ENCODE measurements at regions not wholly inside any gene's neighbourhood (a gene's known extent, or its start where the extent isn't known, plus 50 kb on each side); places are given as distances from the start of the nearest gene placed in this dataset.
"Not testable (repeated sequence)": the region's sequence is repeated elsewhere in the genome, so short reads cannot be mapped to it uniquely, and the experiment has no call there.

- DNase-seq (ENCODE audit: low spot score), result no peak
- Mint-ChIP-seq H3K9me3 (peaks cover 8% of the 10 kb centered on the region), H3K4me3 (no peak overlapping the region), H3K4me1 (ENCODE audit: low read depth) (peaks cover 21% of the 10 kb centered on the region), H3K27me3 (ENCODE audit: insufficient read depth) (no peaks in the 10 kb centered on the region), H3K27ac (no peak overlapping the region), H3K36me3 (ENCODE audit: low read depth) (peaks cover 9% of the 10 kb centered on the region)
- intact Hi-C loops (cut with micrococcal nuclease), result no loop called here
Measured at GRCh38 chr4:40681600-40681999, 51.9 kb upstream of the RBM47 start.

GRCh38 chr4:40682290-40683101, 52.8 kb upstream of the RBM47 start:
- H3K4me3 Mint-ChIP-seq, result no peak overlapping the region

GRCh38 chr4:40683536-40684145, 54.0 kb upstream of the RBM47 start:
- H3K36me3 Mint-ChIP-seq (ENCODE audit: low read depth); H3K27ac Mint-ChIP-seq; H3K9me3 Mint-ChIP-seq; DNase-seq (ENCODE audit: low spot score); H3K27me3 Mint-ChIP-seq (ENCODE audit: insufficient read depth); H3K4me3 Mint-ChIP-seq; intact Hi-C loops (cut with micrococcal nuclease): not testable (repeated sequence)
- peaks cover 32% of the 10 kb centered on the region for H3K4me1 Mint-ChIP-seq (ENCODE audit: low read depth)

More at GRCh38 chr4:40682290-40683101, 52.8 kb upstream of the RBM47 start:
- no peaks in the 10 kb centered on the region for H3K27me3 Mint-ChIP-seq (ENCODE audit: insufficient read depth)
- peaks cover 9% of the 10 kb centered on the region for H3K36me3 Mint-ChIP-seq (ENCODE audit: low read depth)
- H3K27ac Mint-ChIP-seq, result peak overlapping the region; percentile 84
- H3K4me1 Mint-ChIP-seq (ENCODE audit: low read depth), result peaks cover 21% of the 10 kb centered on the region
- H3K9me3 Mint-ChIP-seq, result peaks cover 8% of the 10 kb centered on the region
- intact Hi-C loops (cut with micrococcal nuclease), result loop anchor here (1.0 kb wide), 1 partner anchor 9 kb away; no protein-coding TSS in a partner anchor
- DNase-seq (ENCODE audit: low spot score), result no peak

- intact Hi-C loops (cut with micrococcal nuclease), result no loop called here
- H3K36me3 Mint-ChIP-seq (ENCODE audit: low read depth), result peaks cover 9% of the 10 kb centered on the region
- no peaks in the 10 kb centered on the region for H3K27me3 Mint-ChIP-seq (ENCODE audit: insufficient read depth)
- H3K27ac Mint-ChIP-seq, result no peak overlapping the region
- peaks cover 8% of the 10 kb centered on the region for H3K9me3 Mint-ChIP-seq
- H3K4me1 Mint-ChIP-seq (ENCODE audit: low read depth), result peaks cover 36% of the 10 kb centered on the region
- no peak overlapping the region for H3K4me3 Mint-ChIP-seq
- no peak for DNase-seq (ENCODE audit: low spot score)
Measured at GRCh38 chr4:40684404-40684803, 54.7 kb upstream of the RBM47 start.

- H3K4me1 Mint-ChIP-seq (ENCODE audit: low read depth), result peaks cover 36% of the 10 kb centered on the region
- H3K9me3 Mint-ChIP-seq, result peaks cover 8% of the 10 kb centered on the region
- intact Hi-C loops (cut with micrococcal nuclease), result no loop called here
- H3K36me3 Mint-ChIP-seq (ENCODE audit: low read depth), result peaks cover 9% of the 10 kb centered on the region
- no peak overlapping the region for H3K4me3 Mint-ChIP-seq
- H3K27me3 Mint-ChIP-seq (ENCODE audit: insufficient read depth), result no peaks in the 10 kb centered on the region
- no peak overlapping the region for H3K27ac Mint-ChIP-seq
- DNase-seq (ENCODE audit: low spot score), result no peak
Measured at GRCh38 chr4:40685300-40685699, 55.6 kb upstream of the RBM47 start.

- H3K4me3 Mint-ChIP-seq, result no peak overlapping the region
- peaks cover 7% of the 10 kb centered on the region for H3K36me3 Mint-ChIP-seq (ENCODE audit: low read depth)
- no peaks in the 10 kb centered on the region for H3K27me3 Mint-ChIP-seq (ENCODE audit: insufficient read depth)
- intact Hi-C loops (cut with micrococcal nuclease), result no loop called here
- no peak for DNase-seq (ENCODE audit: low spot score)
- no peak overlapping the region for H3K27ac Mint-ChIP-seq
- H3K9me3 Mint-ChIP-seq, result peaks cover 8% of the 10 kb centered on the region
- peaks cover 36% of the 10 kb centered on the region for H3K4me1 Mint-ChIP-seq (ENCODE audit: low read depth)
Measured at GRCh38 chr4:40686081-40686913, 56.6 kb upstream of the RBM47 start.

- Mint-ChIP-seq H3K27me3 (ENCODE audit: insufficient read depth) (peaks cover 2% of the 10 kb centered on the region), H3K36me3 (ENCODE audit: low read depth) (peaks cover 3% of the 10 kb centered on the region), H3K4me1 (ENCODE audit: low read depth) (peaks cover 27% of the 10 kb centered on the region), H3K9me3 (no peaks in the 10 kb centered on the region), H3K27ac (peak overlapping the region; percentile 97), H3K4me3 (peak overlapping the region; percentile 56)
- intact Hi-C loops (cut with micrococcal nuclease), result loop anchor here (1.0 kb wide), 6 partner anchors 11 to 75 kb away; no protein-coding TSS in a partner anchor
- no peak for DNase-seq (ENCODE audit: low spot score)
Measured at GRCh38 chr4:40687676-40688389, 58.2 kb upstream of the RBM47 start.

GRCh38 chr4:40688446-40689095, 58.9 kb upstream of the RBM47 start:
- peaks cover 2% of the 10 kb centered on the region for H3K27me3 Mint-ChIP-seq (ENCODE audit: insufficient read depth)
- peaks cover 4% of the 10 kb centered on the region for H3K36me3 Mint-ChIP-seq (ENCODE audit: low read depth)
- H3K4me1 Mint-ChIP-seq (ENCODE audit: low read depth), result peaks cover 26% of the 10 kb centered on the region
- H3K4me3 Mint-ChIP-seq, result peak overlapping the region; percentile 56
- peak overlapping the region; percentile 97 for H3K27ac Mint-ChIP-seq
- DNase-seq (ENCODE audit: low spot score), result peak; percentile 8
- H3K9me3 Mint-ChIP-seq, result no peaks in the 10 kb centered on the region
- intact Hi-C loops (cut with micrococcal nuclease), result loop anchor here (1.0 kb wide), 6 partner anchors 11 to 75 kb away; no protein-coding TSS in a partner anchor

GRCh38 chr4:40693946-40694345, 55.8 kb upstream of the NSUN7 start:
- Mint-ChIP-seq H3K4me1 (ENCODE audit: low read depth) (peaks cover 6% of the 10 kb centered on the region), H3K27ac (no peak overlapping the region), H3K36me3 (ENCODE audit: low read depth) (peaks cover 1% of the 10 kb centered on the region), H3K9me3 (no peaks in the 10 kb centered on the region), H3K27me3 (ENCODE audit: insufficient read depth) (peaks cover 2% of the 10 kb centered on the region), H3K4me3 (no peak overlapping the region)
- intact Hi-C loops (cut with micrococcal nuclease), result no loop called here
- DNase-seq (ENCODE audit: low spot score), result no peak

- DNase-seq (ENCODE audit: low spot score); H3K4me3 Mint-ChIP-seq; H3K27ac Mint-ChIP-seq; H3K9me3 Mint-ChIP-seq; H3K27me3 Mint-ChIP-seq (ENCODE audit: insufficient read depth); intact Hi-C loops (cut with micrococcal nuclease); H3K36me3 Mint-ChIP-seq (ENCODE audit: low read depth): not testable (repeated sequence)
- H3K4me1 Mint-ChIP-seq (ENCODE audit: low read depth), result peaks cover 27% of the 10 kb centered on the region
Measured at GRCh38 chr4:40697476-40697875, 52.3 kb upstream of the NSUN7 start.

- H3K27me3 Mint-ChIP-seq (ENCODE audit: insufficient read depth), result no peaks in the 10 kb centered on the region
- no peak for DNase-seq (ENCODE audit: low spot score)
- H3K4me1 Mint-ChIP-seq (ENCODE audit: low read depth), result peaks cover 34% of the 10 kb centered on the region
- H3K9me3 Mint-ChIP-seq, result peaks cover 4% of the 10 kb centered on the region
- no peak overlapping the region for H3K4me3 Mint-ChIP-seq
- H3K36me3 Mint-ChIP-seq (ENCODE audit: low read depth), result peaks cover 3% of the 10 kb centered on the region
- intact Hi-C loops (cut with micrococcal nuclease), result loop anchor here (1.0 kb wide), 6 partner anchors 10 to 382 kb away; no protein-coding TSS in a partner anchor
- peak overlapping the region; percentile 18 for H3K27ac Mint-ChIP-seq
Measured at GRCh38 chr4:40698733-40699132, 51.0 kb upstream of the NSUN7 start.

- intact Hi-C loops (cut with micrococcal nuclease), result loop anchor here (1.0 to 5.0 kb wide), 7 partner anchors 11 to 383 kb away; no protein-coding TSS in a partner anchor
- Mint-ChIP-seq H3K36me3 (ENCODE audit: low read depth) (peaks cover 3% of the 10 kb centered on the region), H3K27ac (peak overlapping the region; percentile 74), H3K27me3 (ENCODE audit: insufficient read depth) (no peaks in the 10 kb centered on the region), H3K4me3 (peak overlapping the region; percentile 7), H3K9me3 (peaks cover 4% of the 10 kb centered on the region), H3K4me1 (ENCODE audit: low read depth) (peaks cover 34% of the 10 kb centered on the region)
- DNase-seq (ENCODE audit: low spot score), result no peak
Measured at GRCh38 chr4:40699648-40700047, 50.1 kb upstream of the NSUN7 start.
